ENCODE measurements at regions not wholly inside any gene's neighbourhood (a gene's known extent, or its start where the extent isn't known, plus 50 kb on each side); places are given as distances from the start of the nearest gene placed in this dataset.

GRCh38 chr6:14707971-14708465 is 537.9 kb upstream of the JARID2 start:
- TF ChIP-seq EP300 (IDR thresholded peaks at IDR 0.05) (no peak), CTCF (IDR thresholded peaks at IDR 0.05) (no peak), POLR2AphosphoS5 (IDR thresholded peaks at IDR 0.05) (no peak), POLR2A (IDR thresholded peaks at IDR 0.05; ENCODE audit: low read depth) (no peak)
- no peak overlapping the region for H3K27ac ChIP-seq (replicated peaks in 1 of 4)
- H3K36me3 ChIP-seq = no peaks in the 10 kb centered on the region
- H3K27me3 ChIP-seq = no peaks in the 10 kb centered on the region
- intact Hi-C loops (cut with DNase I) = no loop called here
- H3K4me3 ChIP-seq = no peak overlapping the region
- H3K9me3 ChIP-seq = peaks cover 0 to 6% (median 0%) of the 10 kb centered on the region in 4 donors
- DNase-seq (ENCODE audit: extremely low spot score) = no peak
- peaks cover 20 to 33% (median 31%) of the 10 kb centered on the region in 4 donors for H3K4me1 ChIP-seq
- 91% methylated on average over 2 of the region's 2 CpGs for WGBS

GRCh38 chr6:14709066-14709670 is 536.7 kb upstream of the JARID2 start:
- Histone ChIP-seq H3K27ac (replicated peaks in 1 of 4) (no peak overlapping the region), H3K36me3 (no peaks in the 10 kb centered on the region), H3K9me3 (peaks cover 0 to 6% (median 0%) of the 10 kb centered on the region in 4 donors), H3K27me3 (no peaks in the 10 kb centered on the region), H3K4me3 (no peak overlapping the region), H3K4me1 (peaks cover 30 to 44% (median 39%) of the 10 kb centered on the region in 4 donors)
- 89% methylated on average over 11 of the region's 12 CpGs for WGBS
- no peak for DNase-seq (ENCODE audit: extremely low spot score)
- TF ChIP-seq EP300 (IDR thresholded peaks at IDR 0.05) (no peak), POLR2A (IDR thresholded peaks at IDR 0.05; ENCODE audit: low read depth) (no peak), POLR2AphosphoS5 (IDR thresholded peaks at IDR 0.05) (no peak), CTCF (IDR thresholded peaks at IDR 0.05) (no peak)
- intact Hi-C loops (cut with DNase I) = no loop called here

GRCh38 chr6:14709900-14710299 is 536.0 kb upstream of the JARID2 start:
- Histone ChIP-seq H3K4me3 (no peak overlapping the region), H3K9me3 (peaks cover 0 to 6% (median 0%) of the 10 kb centered on the region in 4 donors), H3K36me3 (no peaks in the 10 kb centered on the region), H3K4me1 (peaks cover 30 to 44% (median 39%) of the 10 kb centered on the region in 4 donors), H3K27me3 (no peaks in the 10 kb centered on the region), H3K27ac (replicated peaks in 1 of 4) (no peak overlapping the region)
- TF ChIP-seq POLR2A (IDR thresholded peaks at IDR 0.05; ENCODE audit: low read depth) (no peak), EP300 (IDR thresholded peaks at IDR 0.05) (no peak), POLR2AphosphoS5 (IDR thresholded peaks at IDR 0.05) (no peak), CTCF (IDR thresholded peaks at IDR 0.05) (no peak)
- WGBS = 85% methylated on average over 4 of the region's 4 CpGs
- DNase-seq (ENCODE audit: extremely low spot score) = no peak
- intact Hi-C loops (cut with DNase I) = loop anchor here (10.0 kb wide), 1 partner anchor 135 kb away; no protein-coding TSS in a partner anchor

GRCh38 chr6:14710421-14710820 is 535.4 kb upstream of the JARID2 start:
- DNase-seq (ENCODE audit: extremely low spot score) = no peak
- 96% methylated on average over 5 of the region's 5 CpGs for WGBS
- Histone ChIP-seq H3K36me3 (no peaks in the 10 kb centered on the region), H3K4me1 (peaks cover 30 to 42% (median 37%) of the 10 kb centered on the region in 4 donors), H3K9me3 (peaks cover 0 to 6% (median 0%) of the 10 kb centered on the region in 4 donors), H3K27me3 (no peaks in the 10 kb centered on the region), H3K4me3 (no peak overlapping the region), H3K27ac (replicated peaks in 1 of 4) (no peak overlapping the region)
- intact Hi-C loops (cut with DNase I) = loop anchor here (10.0 kb wide), 1 partner anchor 134 kb away; no protein-coding TSS in a partner anchor
- TF ChIP-seq POLR2AphosphoS5 (IDR thresholded peaks at IDR 0.05) (no peak), POLR2A (IDR thresholded peaks at IDR 0.05; ENCODE audit: low read depth) (no peak), CTCF (IDR thresholded peaks at IDR 0.05) (no peak), EP300 (IDR thresholded peaks at IDR 0.05) (no peak)
